ENCODE measurements at regions not wholly inside any gene's neighbourhood (a gene's known extent, or its start where the extent isn't known, plus 50 kb on each side); places are given as distances from the start of the nearest gene placed in this dataset.

DNA sequence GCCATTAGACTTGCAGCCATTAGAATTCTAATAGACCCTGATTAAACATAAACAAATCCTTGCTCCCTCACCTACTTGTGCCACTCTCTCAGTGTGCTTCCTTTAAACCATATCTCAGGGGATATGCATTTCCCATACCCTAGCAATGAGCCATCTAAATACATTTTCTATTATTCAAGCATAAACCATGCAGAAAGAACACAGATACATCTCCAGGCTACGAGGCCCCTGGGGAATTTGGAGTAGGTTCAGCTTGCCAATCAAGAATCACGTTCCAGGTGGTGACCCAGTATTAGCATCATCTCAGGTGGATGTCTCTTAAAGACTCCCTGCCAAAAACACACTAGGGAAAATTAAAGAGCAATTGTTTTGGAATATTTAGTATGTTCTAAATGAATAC, 93.0 kb upstream of the CCL21 start:
- H3K27ac ChIP-seq, result no peak overlapping the region
- H3K9me3 ChIP-seq, result no peaks in the 10 kb centered on the region
- no peak for ATAC-seq
- peaks cover 0 to 12% (median 1%) of the 10 kb centered on the region in 4 donors for H3K27me3 ChIP-seq
- no peak overlapping the region for H3K4me3 ChIP-seq
- H3K4me1 ChIP-seq, result no peaks in the 10 kb centered on the region
- intact Hi-C loops (cut with DNase I), result no loop called here
- no peak for DNase-seq
- H3K36me3 ChIP-seq, result no peaks in the 10 kb centered on the region
- FAIRE-seq, result no peak
- 37 to 49% methylated on average over 2 of the region's 2 CpGs for WGBS, 2 donors
- TF ChIP-seq, protein P1, sequence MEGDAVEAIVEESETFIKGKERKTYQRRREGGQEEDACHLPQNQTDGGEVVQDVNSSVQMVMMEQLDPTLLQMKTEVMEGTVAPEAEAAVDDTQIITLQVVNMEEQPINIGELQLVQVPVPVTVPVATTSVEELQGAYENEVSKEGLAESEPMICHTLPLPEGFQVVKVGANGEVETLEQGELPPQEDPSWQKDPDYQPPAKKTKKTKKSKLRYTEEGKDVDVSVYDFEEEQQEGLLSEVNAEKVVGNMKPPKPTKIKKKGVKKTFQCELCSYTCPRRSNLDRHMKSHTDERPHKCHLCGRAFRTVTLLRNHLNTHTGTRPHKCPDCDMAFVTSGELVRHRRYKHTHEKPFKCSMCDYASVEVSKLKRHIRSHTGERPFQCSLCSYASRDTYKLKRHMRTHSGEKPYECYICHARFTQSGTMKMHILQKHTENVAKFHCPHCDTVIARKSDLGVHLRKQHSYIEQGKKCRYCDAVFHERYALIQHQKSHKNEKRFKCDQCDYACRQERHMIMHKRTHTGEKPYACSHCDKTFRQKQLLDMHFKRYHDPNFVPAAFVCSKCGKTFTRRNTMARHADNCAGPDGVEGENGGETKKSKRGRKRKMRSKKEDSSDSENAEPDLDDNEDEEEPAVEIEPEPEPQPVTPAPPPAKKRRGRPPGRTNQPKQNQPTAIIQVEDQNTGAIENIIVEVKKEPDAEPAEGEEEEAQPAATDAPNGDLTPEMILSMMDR (IDR thresholded peaks at IDR 0.05), result no peak

DNA sequence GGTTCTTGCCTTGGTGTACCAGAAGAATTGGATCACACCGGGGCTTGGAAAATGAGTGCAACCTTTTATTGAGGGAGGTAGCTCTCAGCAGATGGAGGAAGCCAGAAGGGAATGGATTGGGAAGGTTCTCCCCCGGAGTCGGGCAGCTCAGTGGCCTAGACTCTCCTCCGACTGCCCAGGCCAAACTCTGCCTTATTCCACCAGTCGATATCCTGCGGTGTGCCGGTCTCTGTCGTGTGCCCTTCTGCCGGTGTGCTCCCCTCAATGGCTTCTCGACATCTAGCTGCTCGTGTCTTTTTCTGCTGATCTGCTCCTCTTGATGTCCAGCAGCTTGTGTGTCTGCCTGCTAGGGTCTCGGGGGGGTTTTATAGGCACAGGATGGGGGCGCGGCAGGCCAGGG, 87.4 kb upstream of the CCL21 start:
- H3K27me3 ChIP-seq, result peaks cover 0 to 5% (median 0%) of the 10 kb centered on the region in 4 donors

DNA sequence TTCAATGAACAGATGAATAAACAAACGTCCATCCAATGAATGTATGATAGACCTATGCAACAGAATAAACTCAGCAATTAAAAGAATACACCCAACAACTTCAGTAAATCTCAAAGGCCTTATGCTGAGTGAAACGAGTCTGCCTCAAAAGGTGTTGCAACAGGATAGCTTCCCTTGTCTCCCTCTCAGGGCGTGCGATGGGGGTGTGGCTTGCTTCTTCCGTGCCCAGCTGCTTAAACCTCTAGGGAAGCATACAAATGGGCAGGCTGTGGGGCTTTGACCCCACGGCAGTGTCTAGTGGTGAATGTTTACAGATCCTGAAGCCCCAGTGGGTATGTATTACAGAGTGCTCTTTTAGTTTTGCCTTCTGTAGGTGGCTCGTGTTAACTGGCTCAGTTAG, 87.0 kb upstream of the CCL21 start:
- 14 to 16% methylated on average over 7 of the region's 7 CpGs for WGBS, 2 donors
- Histone ChIP-seq H3K4me3 (no peak overlapping the region), H3K9me3 (no peaks in the 10 kb centered on the region), H3K36me3 (no peaks in the 10 kb centered on the region), H3K4me1 (no peaks in the 10 kb centered on the region), H3K27ac (no peak overlapping the region), H3K27me3 (peaks cover 0 to 5% (median 0%) of the 10 kb centered on the region in 4 donors)
- no peak for FAIRE-seq
- TF ChIP-seq, protein P1 (IDR thresholded peaks at IDR 0.05), result no peak
- DNase-seq, result no peak
- peak in 1 of 4 donors; percentile 35 for ATAC-seq
- intact Hi-C loops (cut with DNase I), result no loop called here

More for the DNA sequence above, 87.4 kb upstream of the CCL21 start:
- no peaks in the 10 kb centered on the region for H3K36me3 ChIP-seq
- no peak overlapping the region for H3K27ac ChIP-seq
- no peak for FAIRE-seq
- H3K4me3 ChIP-seq, result no peak overlapping the region
- H3K4me1 ChIP-seq, result no peaks in the 10 kb centered on the region
- intact Hi-C loops (cut with DNase I), result no loop called here
- no peaks in the 10 kb centered on the region for H3K9me3 ChIP-seq
- DNase-seq, result no peak
- peak in 1 of 4 donors; percentile 14 for ATAC-seq
- WGBS, 2 donors, result 53 to 71% methylated on average over 14 of the region's 14 CpGs
- TF ChIP-seq, protein P1 (IDR thresholded peaks at IDR 0.05), result no peak

DNA sequence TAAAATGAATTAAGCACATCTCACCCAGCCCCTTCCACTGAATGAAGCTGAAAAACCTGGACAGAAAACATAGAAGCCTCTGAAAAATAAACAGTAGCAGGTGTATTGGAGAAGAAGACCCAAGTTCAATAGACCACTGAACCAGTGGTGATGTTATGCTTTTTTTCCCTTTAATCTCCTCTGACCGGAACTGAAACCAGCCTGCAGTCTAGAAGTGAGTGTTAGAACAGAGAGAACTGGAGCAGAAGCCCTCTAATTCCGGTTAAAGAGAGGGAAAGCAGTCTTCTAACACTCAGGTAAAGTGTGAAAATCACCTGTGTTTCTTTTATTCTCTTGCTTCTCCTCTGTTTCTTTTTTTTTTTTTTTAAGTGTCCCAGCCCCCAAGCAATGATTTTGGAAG, 83.5 kb upstream of the CCL21 start:
- intact Hi-C loops (cut with DNase I), result no loop called here
- no peak for FAIRE-seq
- TF ChIP-seq, protein P1 (IDR thresholded peaks at IDR 0.05), result no peak

DNA sequence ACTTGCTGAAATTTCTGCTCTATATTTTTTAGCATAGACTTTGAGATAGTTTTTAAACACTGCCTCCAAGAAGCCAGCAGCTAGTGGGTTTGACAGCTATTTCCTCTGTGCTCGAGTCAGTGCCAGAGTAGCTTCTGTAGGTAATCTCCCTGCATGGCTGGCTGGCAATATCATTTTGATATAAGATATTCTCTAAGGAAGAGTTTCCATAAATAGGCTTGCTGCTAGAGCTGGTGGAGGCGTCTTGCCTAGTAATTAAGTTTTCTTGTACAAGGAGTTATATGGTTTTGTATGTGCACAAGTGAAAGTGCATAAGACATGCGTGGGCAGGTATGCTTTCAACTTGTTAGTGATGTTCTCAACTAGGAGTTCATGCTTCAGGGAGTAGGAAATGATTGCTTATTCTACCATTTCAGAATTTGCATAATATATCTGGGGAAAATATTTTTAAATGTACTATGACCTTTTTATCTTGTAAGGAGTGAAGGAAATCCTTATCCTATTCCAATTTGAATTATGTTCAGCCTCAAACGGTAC, 74.1 kb upstream of the CCL21 start:
- DNase-seq, result no peak
- no peak overlapping the region for H3K27ac ChIP-seq
- H3K36me3 ChIP-seq, result no peaks in the 10 kb centered on the region
- ATAC-seq, result no peak
- 59 to 65% methylated on average over 4 of the region's 4 CpGs for WGBS, 2 donors
- no peaks in the 10 kb centered on the region for H3K9me3 ChIP-seq
- no peak for FAIRE-seq
- no peaks in the 10 kb centered on the region for H3K4me1 ChIP-seq
- intact Hi-C loops (cut with DNase I), result no loop called here
- H3K4me3 ChIP-seq, result no peak overlapping the region
- H3K27me3 ChIP-seq, result peaks cover 0 to 4% (median 0%) of the 10 kb centered on the region in 4 donors
- TF ChIP-seq, protein P1 (IDR thresholded peaks at IDR 0.05), result no peak

More for the DNA sequence above, 83.5 kb upstream of the CCL21 start:
- Histone ChIP-seq H3K27me3 (peaks cover 0 to 5% (median 0%) of the 10 kb centered on the region in 4 donors), H3K36me3 (no peaks in the 10 kb centered on the region), H3K4me1 (no peaks in the 10 kb centered on the region), H3K9me3 (no peaks in the 10 kb centered on the region), H3K4me3 (no peak overlapping the region), H3K27ac (no peak overlapping the region)
- ATAC-seq, result no peak
- WGBS, 2 donors, result 48 to 68% methylated on average over 2 of the region's 2 CpGs
- no peak for DNase-seq

Data from pancreas (tissue), 10 donors.